HepG2 (cell line): ENCODE measurements at regions not wholly inside any gene's neighbourhood (a gene's known extent, or its start where the extent isn't known, plus 50 kb on each side); places are given as distances from the start of the nearest gene placed in this dataset.

Experiments used
- ATAC-seq: fragments of 200-7000 bp; cut with Tn5 transposase; 3 replicates; pipeline ENCODE4 v1.9.1; 2020; ENCODE audit warnings: mild to moderate bottlenecking, moderate library complexity
- BruUV-seq: library from RNA; stranded (reverse); fragments of 400-500 nt; replicated peaks from 2 replicates; lab custom pipeline; 2021; lab: Mats Ljungman, UMichigan
- CTCF ChIA-PET: fragments of 300-600 bp; formaldehyde crosslinking; extraction: SDS; loops from one replicate; lab custom pipeline; 2021; ENCODE audit warnings: low total read pairs, inconsistent platforms, low intra/inter-chr PET ratio; lab: Yijun Ruan, JAX
- POLR2A ChIA-PET: fragments of 350-600 bp; sonication (Branson Sonifier 250); formaldehyde crosslinking; loops from one replicate; lab custom pipeline; 2020; ENCODE audit warnings: antibody characterized with exemption, inconsistent platforms; lab: Yijun Ruan, JAX
- DNase-seq: peaks from one replicate; pipeline ENCODE4 v3.0.0-alpha.2; 2015; ENCODE audit warnings: low spot score
- FAIRE-seq: peaks from 3 replicates; lab custom pipeline; 2011; peaks lifted over from hg19 to GRCh38; lab: Jason Lieb, UNC
- H2AFZ ChIP-seq: one replicate; pipeline ENCODE4 v1.6.1; 2011; ENCODE audit warnings: low read length, inconsistent platforms
- H3K27ac ChIP-seq: fragments of 300-600 bp; 3 replicates; pipeline ENCODE4 v1.8.0; 2011; ENCODE audit warnings: mixed run types, mild to moderate bottlenecking, mixed read lengths, low read length, inconsistent platforms; ENCODE audit not compliant: insufficient read depth; ENCODE audit errors: extremely low read length
- H3K27me3 ChIP-seq, 2 experiments: fragments of 200-600 bp in 1 of 2; 2 replicates in 1 of 2; 3 replicates in 1 of 2; pipeline versions ENCODE4 v1.6.0 to v1.8.0; 2011; ENCODE audit warnings: low read length in 2 of 2, mild to moderate bottlenecking in 2 of 2, moderate library complexity in 2 of 2, inconsistent platforms in 1 of 2; ENCODE audit not compliant: insufficient read depth in 2 of 2, control insufficient read depth in 1 of 2
- H3K36me3 ChIP-seq, 2 experiments: fragments of 200-600 bp in 1 of 2; replicated peaks in 1 of 2; 2 replicates in 1 of 2; 3 replicates in 1 of 2; pipeline versions ENCODE4 v1.5.1 to v1.8.0; 2011; ENCODE audit warnings: low read length in 2 of 2, inconsistent platforms in 1 of 2; ENCODE audit not compliant: insufficient read depth in 2 of 2, control insufficient read depth in 1 of 2
- H3K4me1 ChIP-seq: 2 replicates; pipeline ENCODE4 v1.5.1; 2012; ENCODE audit warnings: low read length, inconsistent platforms; ENCODE audit not compliant: insufficient read depth
- H3K4me2 ChIP-seq: 2 replicates; pipeline ENCODE4 v1.6.0; 2011; ENCODE audit warnings: low read depth, low read length, inconsistent platforms
- H3K4me3 ChIP-seq, 3 experiments: fragments of 200-600 bp in 1 of 3; sonication (generic), shearing (Covaris generic) in 1 of 3; replicated peaks in 1 of 3; 2 replicates each; pipeline ENCODE4 v1.5.1; 2011 to 2016; ENCODE audit warnings: low read length in 3 of 3, inconsistent platforms in 2 of 3, low read depth in 2 of 3, mild to moderate bottlenecking in 2 of 3, control low read depth in 1 of 3, mixed read lengths in 1 of 3; ENCODE audit not compliant: insufficient read depth in 1 of 3
- H3K79me2 ChIP-seq: one replicate; pipeline ENCODE4 v1.6.1; 2011; ENCODE audit warnings: low read length, inconsistent platforms; ENCODE audit not compliant: insufficient read depth
- H3K9ac ChIP-seq: 2 replicates; pipeline ENCODE4 v1.6.0; 2011; ENCODE audit warnings: mild to moderate bottlenecking, low read depth, low read length, inconsistent platforms; ENCODE audit not compliant: insufficient read depth
- H3K9me3 ChIP-seq: 2 replicates; pipeline ENCODE4 v1.5.1; 2012; ENCODE audit warnings: mild to moderate bottlenecking, low read length
- H4K20me1 ChIP-seq: 2 replicates; pipeline ENCODE4 v1.6.0; 2011; ENCODE audit warnings: inconsistent platforms, mild to moderate bottlenecking, low read length, moderate library complexity; ENCODE audit not compliant: insufficient read depth
- DZIP1 ChIP-seq: sonication (generic); formaldehyde crosslinking; IDR thresholded peaks from 2 replicates; pipeline ENCODE4 v1.5.0; 2020; ENCODE audit warnings: mild to moderate bottlenecking, missing genetic modification reagents
- E2F2 ChIP-seq: sonication (generic); formaldehyde crosslinking; IDR thresholded peaks from 2 replicates; pipeline ENCODE4 v1.4.0; 2020; ENCODE audit warnings: missing genetic modification reagents, borderline replicate concordance
- HIC2 ChIP-seq: sonication (generic); formaldehyde crosslinking; IDR thresholded peaks from 2 replicates; pipeline ENCODE4 v1.9.0; 2022; ENCODE audit warnings: low read depth, missing genetic modification reagents
- MIER3 ChIP-seq: IDR thresholded peaks from 2 replicates; pipeline ENCODE4 v1.6.1; 2016; ENCODE audit warnings: missing compliant biosample characterization, borderline replicate concordance
- NCOA2 ChIP-seq: sonication (generic); formaldehyde crosslinking; IDR thresholded peaks from 2 replicates; pipeline ENCODE4 v1.8.0; 2022; ENCODE audit warnings: inconsistent platforms
- TFDP2 ChIP-seq: sonication (generic); formaldehyde crosslinking; IDR thresholded peaks from 2 replicates; pipeline ENCODE4 v1.4.0; 2020; ENCODE audit warnings: missing genetic modification reagents
- ZC3H13 ChIP-seq: sonication (generic); formaldehyde crosslinking; IDR thresholded peaks from 2 replicates; pipeline ENCODE4 v1.8.1; 2023; ENCODE audit warnings: mild to moderate bottlenecking, missing genetic modification reagents, moderate library complexity
- ZNF251 ChIP-seq: sonication (generic); formaldehyde crosslinking; IDR thresholded peaks from 2 replicates; pipeline ENCODE4 v1.9.0; 2021; ENCODE audit warnings: mild to moderate bottlenecking, missing genetic modification reagents
- ZNF414 ChIP-seq: sonication (generic); formaldehyde crosslinking; IDR thresholded peaks from 2 replicates; pipeline ENCODE4 v1.5.0; 2020; ENCODE audit warnings: missing genetic modification reagents
- ZNF530 ChIP-seq: sonication (generic); formaldehyde crosslinking; IDR thresholded peaks from 2 replicates; pipeline ENCODE4 v1.5.0; 2020; ENCODE audit warnings: low read depth, mild to moderate bottlenecking, missing genetic modification reagents
- WGBS: methylation state at CpG from one replicate; pipeline ENCODE4 v1.1.6; 2017; ENCODE audit warnings: low lambda C conversion rate; 5-methylcytosine and 5-hydroxymethylcytosine counted together
- in situ Hi-C: cut with HindIII; loops from 2 replicates; pipeline ENCODE4 v1.10.0; 2017; ENCODE audit warnings: low pct_unique_long_range_greater_than_20kb; ENCODE audit not compliant: extremely low pct_ligation_motif_present
- intact Hi-C: fragments of 100-400 bp; cut with micrococcal nuclease; formaldehyde crosslinking; loops from one replicate; pipeline ENCODE4 v1.10.0; 2022; ENCODE audit not compliant: unreplicated experiment
- TF ChIP-seq, protein P1 (sequence below): IDR thresholded peaks from 2 replicates; pipeline ENCODE4 v1.6.1; 2016
- TF ChIP-seq, protein P2 (sequence below): sonication (generic); formaldehyde crosslinking; IDR thresholded peaks from 2 replicates; pipeline ENCODE4 v1.4.0; 2020; ENCODE audit warnings: missing genetic modification reagents

- ATAC-seq (no peak), DNase-seq (no peak), FAIRE-seq (no peak)
- Histone ChIP-seq H3K9me3 (no peaks in the 10 kb centered on the region), H3K27ac (no peak overlapping the region), H3K79me2 (no peaks in the 10 kb centered on the region), H3K27me3 (no peaks in the 10 kb centered on the region), H3K4me3 (no peak overlapping the region), H3K4me2 (no peak overlapping the region), H3K4me1 (no peaks in the 10 kb centered on the region), H3K36me3 (no peaks in the 10 kb centered on the region), H4K20me1 (no peaks in the 10 kb centered on the region), H3K9ac (no peak overlapping the region), H2AFZ (no peak overlapping the region)
- intact Hi-C loops, result no loop called here
- 7% methylated on average over 1 of the region's 1 CpG for WGBS
- ChIA-PET POLR2A (no interaction called here), CTCF (no interaction called here)
- in situ Hi-C loops, result no loop called here
- BruUV-seq, result no TSS peak
- TF ChIP-seq E2F2 (CRISPR knock-in tag) (no peak), TFDP2 (no peak), MIER3 (CRISPR knock-in tag) (no peak), ZC3H13 (no peak), DZIP1 (CRISPR knock-in tag) (no peak), NCOA2 (no peak), ZNF414 (no peak), HIC2 (CRISPR knock-in tag) (no peak), ZNF530 (CRISPR knock-in tag) (no peak), ZNF251 (no peak)
- TF ChIP-seq, protein P1, sequence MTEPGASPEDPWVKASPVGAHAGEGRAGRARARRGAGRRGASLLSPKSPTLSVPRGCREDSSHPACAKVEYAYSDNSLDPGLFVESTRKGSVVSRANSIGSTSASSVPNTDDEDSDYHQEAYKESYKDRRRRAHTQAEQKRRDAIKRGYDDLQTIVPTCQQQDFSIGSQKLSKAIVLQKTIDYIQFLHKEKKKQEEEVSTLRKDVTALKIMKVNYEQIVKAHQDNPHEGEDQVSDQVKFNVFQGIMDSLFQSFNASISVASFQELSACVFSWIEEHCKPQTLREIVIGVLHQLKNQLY, result no peak
- TF ChIP-seq, protein P2, sequence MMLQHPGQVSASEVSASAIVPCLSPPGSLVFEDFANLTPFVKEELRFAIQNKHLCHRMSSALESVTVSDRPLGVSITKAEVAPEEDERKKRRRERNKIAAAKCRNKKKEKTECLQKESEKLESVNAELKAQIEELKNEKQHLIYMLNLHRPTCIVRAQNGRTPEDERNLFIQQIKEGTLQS (CRISPR knock-in tag), result no peak
Observed at GRCh38 chr2:211133766-211134165, 577.4 kb downstream of the CPS1 start.
